GM21381 (cell line): ENCODE measurements at regions not wholly inside any gene's neighbourhood (a gene's known extent, or its start where the extent isn't known, plus 50 kb on each side); places are given as distances from the start of the nearest gene placed in this dataset.

Experiments used
- ATAC-seq: cut with Tn5 transposase; IDR thresholded peaks from one replicate; pipeline ENCODE4 v1.9.1; 2021; ENCODE audit warnings: mild to moderate bottlenecking, moderate library complexity; ENCODE audit not compliant: unreplicated experiment

DNA sequence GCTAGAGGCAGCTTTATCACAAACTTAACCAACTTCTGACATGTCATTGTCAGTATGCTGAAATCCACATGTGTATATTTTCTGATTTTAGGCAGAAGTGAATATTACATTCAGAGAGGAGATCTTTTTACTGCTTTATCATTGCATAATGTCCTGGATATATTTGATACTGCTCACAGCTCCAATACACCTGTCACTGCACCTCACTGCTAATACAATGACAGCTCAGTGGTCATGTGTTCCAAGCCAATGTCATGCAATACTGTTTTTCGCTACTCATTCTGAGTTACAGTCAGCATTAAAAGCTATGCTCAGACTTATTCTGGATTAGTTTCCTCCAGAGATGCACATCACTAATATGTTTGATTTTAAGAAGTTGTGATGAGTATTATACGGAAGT, 1604.6 kb downstream of the HACE1 start:
- no peak for ATAC-seq

DNA sequence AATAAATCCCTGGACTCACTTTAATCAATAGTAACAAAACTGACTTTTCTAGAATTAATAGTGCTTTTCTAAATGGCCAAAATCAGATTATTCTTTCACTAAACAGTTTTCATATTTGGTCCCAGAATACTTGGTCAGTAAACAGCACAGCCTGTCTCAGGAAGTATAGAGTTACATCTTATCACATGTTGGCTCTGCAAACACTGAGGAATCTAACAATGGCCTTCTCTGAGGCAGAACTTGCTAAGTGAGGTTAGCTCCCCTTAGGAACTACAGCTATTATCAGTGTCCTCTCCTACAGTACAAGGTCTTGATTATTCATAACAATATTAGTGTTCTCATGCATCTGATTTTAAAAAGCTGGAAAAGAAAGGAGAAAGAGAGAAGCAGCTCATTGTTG, 1622.8 kb downstream of the HACE1 start:
- no peak for ATAC-seq

DNA sequence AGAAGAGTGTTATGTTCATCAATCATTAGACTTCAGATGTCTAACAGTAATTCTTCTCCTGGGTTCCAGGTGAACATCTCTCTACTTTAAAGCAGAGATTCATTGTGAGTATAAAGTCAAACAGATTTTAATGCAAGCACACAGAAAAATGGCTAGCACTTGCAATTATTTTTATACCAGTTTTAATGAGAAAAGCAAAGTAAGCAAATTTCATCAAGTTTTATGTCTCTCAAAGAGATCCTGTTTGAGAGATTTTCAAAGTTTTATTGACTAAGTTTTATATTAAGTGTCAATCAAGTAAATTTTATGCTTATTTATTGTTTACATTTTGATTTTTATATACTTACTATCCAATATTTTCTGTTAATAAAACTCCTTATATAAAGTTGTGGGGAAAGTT, 1628.5 kb downstream of the HACE1 start:
- no peak for ATAC-seq

DNA sequence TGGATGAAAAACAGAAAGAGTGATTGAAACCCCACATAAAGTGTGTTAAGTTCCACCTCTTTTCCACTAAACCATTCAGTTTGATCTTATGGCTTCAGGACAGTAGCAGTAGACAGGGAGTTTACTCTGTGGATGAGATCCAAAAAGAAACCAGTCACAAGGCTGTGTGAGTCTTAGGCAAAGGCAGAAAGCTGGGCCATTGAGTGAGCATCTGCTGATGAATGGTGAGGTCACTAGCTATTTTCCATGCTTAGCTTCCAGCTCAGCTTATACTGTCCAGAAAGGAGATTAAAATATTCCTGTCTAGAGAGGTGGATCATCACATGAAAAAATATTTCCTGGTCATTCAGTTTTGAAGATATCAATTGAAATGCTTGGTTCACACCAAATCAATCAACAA, 1643.9 kb downstream of the HACE1 start:
- no peak for ATAC-seq

DNA sequence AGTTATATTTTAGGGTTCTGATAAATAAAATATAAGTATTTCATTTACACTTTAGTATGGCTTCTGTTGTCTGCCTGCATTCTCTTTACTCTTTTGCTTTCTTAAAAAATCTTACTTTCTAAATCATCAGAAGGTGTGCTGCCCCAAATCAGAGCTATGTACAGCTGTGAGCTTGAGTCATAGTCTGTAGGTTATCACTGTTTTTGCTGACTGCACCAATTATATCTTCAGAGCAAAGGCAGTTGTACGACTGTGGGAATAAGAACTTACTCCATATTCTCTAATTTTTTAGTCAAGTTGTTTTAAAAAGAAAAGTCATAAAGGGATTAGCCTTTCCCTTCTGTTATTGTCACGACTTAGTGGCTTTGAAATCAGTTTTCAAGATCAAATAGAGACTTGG, 1649.0 kb downstream of the HACE1 start:
- no peak for ATAC-seq

DNA sequence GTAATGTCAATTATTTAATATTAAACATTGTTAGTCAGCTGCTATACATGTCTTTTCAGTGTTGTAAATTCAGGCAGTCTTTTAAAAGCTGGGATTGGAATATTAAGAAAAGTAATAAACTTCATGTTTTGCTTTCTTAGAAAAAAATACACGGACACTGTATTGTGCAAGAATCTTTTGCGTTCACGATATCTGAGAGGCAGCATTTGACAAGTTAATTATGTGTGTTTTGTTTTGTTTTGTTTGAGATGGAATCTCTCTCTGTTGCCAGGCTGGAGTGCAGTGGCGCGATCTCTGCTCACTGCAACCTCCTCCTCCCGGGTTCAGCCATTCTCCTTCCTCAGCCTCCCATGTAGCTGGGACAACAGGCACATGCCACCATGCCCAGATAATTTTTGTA, 1661.3 kb downstream of the HACE1 start:
- no peak for ATAC-seq

DNA sequence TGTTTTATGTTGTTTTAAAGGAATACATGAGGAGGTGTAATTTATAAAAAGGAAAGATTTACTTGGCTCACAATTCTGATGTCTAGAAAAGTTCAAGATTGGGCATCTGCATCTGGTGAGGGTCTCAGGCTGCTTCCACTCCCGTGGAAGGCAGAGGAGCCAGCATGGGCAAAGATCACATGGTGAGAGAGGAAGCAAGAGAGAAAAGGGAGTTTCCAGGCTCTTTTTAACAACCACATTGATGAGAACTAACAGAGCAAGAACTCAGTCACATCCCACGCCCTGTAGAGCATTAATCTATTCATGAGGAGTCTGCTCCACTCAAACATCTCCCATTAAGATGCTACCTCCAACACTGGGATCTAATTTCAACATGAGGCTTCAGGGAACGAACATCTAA, 1666.3 kb downstream of the HACE1 start:
- ATAC-seq: no peak

DNA sequence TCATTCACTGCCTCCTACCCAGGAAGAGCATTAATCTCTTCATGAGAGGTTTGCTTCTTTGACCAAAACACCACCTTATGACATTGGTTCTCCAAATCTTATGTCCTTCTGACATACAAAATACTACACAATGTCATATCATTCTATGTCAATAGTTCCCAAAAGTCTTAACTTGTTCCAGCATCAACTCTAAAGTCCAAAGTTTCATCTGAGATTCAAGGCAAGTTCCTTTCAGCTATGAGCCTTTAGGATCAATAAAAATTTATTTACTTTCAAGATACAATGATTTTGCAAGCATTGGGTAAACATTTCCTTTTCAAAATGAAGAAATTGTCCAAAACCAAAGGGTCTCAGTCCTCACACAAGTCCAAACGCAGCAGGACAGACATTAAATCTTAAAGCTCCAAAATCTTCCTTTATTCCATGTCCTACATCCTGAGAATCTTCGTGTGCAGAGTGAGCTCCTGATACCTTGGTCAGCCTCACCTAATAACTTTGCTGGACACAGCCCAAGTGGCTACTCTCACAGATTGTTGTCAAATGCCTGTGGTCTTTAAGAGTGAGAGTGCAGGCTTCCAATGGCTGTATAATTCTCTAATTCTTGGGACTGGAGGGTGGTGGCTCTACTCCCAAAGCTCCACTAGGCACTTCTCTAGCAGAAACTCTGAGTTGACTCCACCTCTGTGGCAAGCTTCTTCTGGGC, 1668.2 kb downstream of the HACE1 start:
- no peak for ATAC-seq

DNA sequence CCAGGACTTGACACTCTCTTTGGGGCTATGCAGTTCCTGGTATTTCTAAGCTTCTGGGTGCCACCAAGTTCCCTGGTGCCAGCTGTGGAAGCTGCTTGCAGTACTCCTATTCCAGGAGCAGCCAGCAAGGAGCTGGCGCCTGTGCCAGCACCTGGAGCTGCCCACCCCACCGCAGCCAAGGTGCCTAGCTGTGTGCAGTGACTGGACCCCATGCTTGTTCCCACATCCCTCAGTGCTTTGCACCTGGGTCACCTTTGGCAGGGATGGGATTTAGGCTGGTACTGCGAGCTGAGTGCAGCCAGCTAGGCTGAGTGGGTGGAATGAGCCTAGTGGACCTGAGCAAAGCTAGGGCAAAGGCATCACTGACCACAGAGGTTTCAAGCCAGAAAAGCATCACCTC, 1674.9 kb downstream of the HACE1 start:
- no peak for ATAC-seq

DNA sequence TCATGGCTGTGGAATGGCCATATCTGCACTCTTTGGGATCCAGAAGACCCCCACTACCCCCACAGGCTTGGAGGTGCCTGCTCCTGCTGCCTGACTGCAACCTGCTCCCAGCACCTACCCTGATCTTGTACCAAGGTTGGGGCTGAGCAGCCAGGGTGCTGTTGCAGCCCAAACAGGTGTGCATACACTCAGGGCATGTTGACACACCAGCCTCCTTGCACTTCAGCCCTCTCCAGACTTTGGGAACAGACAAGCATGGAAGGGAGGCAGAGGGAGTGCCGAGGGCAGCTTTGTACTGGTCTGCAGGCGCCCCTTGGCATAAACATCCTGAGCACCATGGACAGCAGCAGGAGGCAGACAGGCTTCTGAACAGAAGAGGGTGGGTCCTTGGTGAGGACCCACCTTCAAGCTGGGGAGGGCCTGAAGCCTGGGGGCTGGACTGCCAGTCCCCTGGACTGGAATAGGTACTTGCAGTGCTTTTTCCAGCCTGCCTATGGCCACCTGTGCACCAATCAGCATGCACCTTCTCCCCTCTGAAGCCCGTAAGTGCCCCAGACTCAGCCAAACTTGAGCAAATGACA, 1675.8 kb downstream of the HACE1 start:
- ATAC-seq: no peak

DNA sequence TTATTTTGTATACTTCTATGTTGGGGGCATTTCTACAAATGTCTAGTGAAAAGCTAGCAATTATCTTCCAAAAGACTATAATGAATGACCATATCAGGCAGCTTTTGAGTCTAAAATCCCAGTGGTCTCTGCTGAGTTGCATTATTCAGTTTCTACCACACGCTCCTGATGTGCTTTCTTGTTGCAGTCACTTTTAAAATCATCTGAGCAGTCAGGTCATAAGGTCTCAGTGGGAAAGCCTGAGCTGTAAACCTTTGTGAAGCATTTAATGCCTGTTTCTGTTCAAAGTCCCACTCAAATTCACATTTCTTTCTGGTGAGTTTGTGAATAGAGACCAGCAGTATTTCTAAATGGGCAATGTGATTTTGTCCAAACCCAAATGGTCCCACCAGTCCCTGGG, 1681.5 kb downstream of the HACE1 start:
- ATAC-seq: no peak

DNA sequence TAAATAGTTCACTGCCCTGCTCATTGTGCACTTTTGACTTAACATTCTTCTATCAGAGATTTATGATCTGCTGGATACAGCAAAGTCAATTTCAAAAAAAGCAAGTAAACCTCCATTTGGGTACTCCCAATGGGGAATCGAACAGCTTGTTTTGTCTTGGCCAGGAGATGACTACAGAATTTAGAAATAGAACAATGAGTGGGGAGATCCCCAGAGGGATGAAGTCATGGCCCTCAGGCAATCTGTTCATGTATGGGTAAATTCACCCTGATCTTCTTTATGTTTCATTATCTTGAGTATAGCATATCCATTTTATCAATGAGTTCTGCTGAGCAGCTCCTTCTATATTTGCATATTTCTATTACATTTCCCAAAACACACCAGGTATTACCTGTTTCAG, 1681.9 kb downstream of the HACE1 start:
- no peak for ATAC-seq

DNA sequence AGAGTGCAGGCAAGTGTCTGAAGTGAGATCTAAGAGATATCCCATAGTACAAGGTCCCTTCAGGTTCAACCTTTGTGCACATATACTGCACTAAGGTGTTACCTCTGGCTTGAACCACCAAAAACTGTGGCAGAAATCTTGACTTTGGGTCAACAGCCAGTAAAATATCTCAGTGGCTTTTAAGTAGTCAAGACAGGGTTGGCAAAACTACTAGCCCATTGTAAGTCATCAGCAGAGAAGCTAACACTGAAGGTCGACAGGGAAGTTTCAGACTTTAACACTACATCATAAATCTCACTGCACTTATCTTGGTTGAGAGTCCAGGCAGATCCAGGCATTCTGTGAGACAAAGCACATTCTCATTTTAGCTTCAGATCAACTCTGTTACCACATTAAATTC, 1684.7 kb downstream of the HACE1 start:
- no peak for ATAC-seq

DNA sequence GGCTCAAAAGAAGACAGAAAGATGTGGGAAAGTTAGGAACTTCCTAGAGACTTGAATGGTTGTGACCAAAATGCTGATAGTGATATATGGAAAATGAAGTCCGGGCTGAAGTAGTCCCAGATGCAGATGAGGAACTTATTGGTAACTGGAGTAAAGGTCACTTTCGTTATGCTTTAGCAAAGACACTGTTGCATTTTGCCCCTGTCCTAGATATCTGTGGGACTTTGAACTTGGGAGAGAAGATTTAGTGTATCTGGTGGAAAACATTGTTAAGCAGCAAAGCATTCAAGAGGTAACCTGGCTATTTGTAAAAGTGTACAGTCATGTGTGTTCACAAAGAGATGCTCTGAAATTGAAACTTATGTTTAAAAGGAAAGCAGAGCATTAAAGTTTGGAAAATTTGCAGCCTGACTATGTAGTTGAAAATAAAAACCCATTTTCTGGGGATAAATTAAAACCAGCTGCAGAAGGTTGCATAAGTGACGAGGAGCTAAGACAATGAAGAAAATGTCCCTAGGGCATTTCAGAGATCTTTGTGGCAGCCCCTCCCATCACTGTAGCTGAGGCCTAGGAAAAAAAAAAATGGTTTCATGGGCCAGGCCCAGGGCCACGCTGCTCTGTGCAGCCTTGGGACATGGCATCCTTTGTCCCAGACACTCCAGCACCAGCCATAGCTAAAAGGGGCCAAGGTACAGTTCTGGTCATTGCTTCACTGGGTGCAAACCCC, 1692.2 kb downstream of the HACE1 start:
- no peak for ATAC-seq

DNA sequence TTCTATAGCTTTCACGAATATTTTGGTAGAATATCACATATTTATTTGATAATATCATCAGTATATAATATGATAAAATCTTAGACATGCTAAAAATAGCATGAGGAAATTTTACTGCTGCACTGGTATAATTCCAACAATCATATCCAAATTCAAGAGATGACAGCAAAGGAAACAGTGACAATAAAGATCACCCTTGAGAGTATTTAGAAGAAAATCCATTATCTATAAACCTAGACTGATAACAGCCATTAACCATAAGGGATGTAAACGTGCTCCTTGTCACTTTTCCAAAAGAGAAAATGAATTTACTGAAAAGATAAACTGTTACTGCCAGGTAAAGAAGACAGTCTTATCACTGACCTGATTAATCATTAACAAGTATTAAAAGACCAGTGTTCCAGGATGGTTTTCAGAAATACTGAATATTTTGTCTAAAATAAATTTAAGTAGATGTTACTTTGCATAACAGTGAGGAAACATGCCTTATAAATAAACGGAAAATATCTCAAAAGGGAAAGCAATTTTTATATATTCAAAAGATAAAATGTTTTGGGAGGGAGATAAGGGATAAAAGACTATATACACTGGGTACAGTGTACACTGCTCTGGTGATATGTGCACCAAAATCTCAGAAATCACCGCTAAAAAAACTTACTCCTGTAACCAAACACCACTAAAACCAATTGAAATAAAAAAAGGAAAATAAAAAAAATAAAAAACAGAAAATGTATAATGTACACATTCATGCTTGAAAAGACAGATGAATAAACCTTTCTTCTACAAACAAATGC, 1704.7 kb downstream of the HACE1 start:
- no peak for ATAC-seq

DNA sequence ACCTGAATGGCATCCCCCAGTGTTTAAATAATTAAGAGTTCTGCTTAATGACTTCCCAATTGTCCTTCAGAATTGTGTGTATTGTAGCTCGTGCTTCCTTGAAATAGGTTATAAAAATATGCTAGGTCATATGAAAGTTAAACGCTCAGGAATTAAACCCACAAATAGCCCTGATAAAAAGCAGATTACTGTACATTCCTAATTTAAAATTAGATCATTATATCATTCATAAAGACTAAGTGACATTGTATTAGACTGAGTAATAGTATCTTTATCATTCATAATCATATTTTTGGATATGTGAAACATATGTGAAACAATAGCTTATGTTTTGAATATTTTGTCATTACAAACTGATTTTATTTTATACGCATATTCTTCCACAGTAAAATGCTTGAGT, 1706.7 kb downstream of the HACE1 start:
- ATAC-seq: no peak

DNA sequence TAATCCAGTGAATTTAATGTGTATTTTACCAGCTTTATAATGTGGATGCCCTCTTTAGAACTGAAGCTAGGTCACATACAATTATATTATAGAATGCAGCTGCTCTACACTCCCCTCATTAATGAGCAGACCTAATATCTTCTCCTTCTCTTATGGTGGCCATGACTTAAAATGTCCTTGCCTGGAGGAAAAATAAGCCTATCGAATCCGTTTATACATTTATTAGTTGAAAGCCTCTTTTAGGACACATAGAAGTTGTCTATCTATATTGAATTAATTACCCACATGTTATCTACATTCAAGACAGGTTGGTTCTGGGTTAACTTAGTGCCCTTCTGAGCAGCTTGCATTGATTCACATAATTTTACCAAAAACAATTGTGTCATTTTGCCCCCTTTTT, 1716.8 kb downstream of the HACE1 start:
- ATAC-seq: no peak

DNA sequence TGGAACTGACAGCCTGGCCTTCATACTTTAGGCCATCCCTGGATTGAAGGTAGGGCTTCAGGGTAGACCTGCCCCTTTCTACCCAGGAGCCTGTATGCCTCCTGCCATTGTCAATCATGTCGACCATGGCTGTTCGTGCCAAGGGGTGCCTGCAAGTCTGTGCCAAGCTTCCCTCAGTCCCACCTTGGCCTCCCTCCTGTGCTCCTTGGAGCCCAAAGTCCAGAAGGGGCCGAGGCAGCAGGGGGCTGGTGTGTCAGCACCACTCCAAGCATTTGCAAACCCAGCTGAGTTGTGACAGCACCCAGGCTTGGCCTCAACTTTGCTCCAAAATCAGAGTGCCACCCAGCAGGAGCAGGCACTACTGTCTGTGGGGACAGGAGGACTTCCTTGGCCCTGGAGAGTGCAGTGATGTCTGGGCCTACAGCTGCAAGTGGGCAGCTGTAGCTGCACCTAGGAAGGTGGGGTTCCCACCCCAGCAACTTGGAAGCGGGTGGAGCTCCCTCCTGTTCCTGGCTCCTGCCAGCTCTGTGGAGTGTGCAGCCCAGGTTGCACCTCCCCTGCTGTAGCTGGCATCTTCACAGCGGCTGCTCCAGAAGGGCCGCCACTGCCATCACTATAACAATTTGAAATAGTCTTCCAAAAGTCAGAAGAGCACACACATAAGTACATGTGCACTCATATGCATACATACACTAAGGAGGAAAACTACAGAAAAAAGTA, 1719.3 kb downstream of the HACE1 start:
- no peak for ATAC-seq

DNA sequence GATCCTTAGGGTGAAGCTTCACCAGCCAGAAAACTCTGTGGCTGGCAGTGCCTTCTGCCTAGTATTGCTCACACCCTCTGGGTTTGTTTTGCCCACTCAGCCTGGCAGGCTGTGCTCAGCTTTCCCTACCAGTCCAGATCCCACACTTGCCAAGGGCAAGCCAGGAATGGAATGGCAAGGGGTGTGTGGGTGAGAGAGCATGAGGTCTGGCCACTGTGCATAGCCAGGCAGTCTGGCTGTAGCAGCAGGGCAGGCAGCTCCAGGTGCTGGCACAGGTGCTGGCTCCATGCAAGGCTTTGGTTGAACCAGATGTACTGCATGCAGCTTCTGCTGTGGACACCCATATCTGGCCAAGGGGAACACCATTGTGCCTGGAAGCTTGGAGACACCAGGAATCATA, 1720.3 kb downstream of the HACE1 start:
- no peak for ATAC-seq

DNA sequence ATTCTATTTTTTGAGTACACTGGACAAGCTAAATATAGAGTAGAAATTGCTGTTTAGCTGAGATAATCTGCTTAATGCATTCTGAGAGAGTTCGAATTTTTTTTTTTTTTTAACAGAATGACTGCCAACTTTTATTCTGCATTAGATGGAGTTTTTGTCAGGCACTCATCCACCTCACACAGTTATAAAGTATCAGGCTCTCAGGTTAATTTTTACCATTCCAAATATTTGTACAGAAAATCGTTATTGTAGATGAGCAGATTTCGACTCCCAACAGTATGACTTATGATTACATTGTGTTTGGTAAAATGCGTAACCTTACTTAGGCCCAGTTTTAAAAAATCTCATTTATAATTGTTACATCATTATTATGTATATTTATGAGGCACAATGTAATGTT, 1731.0 kb downstream of the GRIK2 start:
- no peak for ATAC-seq
